ENCODE measurements at regions not wholly inside any gene's neighbourhood (a gene's known extent, or its start where the extent isn't known, plus 50 kb on each side); places are given as distances from the start of the nearest gene placed in this dataset.
"Not testable (repeated sequence)": the region's sequence is repeated elsewhere in the genome, so short reads cannot be mapped to it uniquely, and the experiment has no call there.

DNA sequence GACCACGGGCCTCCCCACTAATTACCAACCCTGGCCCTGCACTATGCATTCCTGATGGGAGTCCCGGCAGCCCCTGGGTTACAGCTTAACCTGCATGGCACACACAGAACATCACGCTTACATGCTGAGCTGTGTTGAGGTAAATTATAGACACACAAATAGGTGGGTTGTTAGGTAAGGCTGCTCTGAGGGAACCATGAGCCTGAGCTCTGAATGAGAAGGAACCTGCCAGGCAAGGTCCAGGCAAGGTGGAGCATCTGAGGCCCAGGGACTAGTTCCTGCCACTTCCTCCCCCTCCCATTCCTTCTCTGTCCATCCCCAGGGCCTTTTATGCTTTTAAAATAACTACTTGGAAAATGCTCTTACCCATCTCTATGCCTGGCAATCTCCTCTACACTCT, 82.7 kb upstream of the ESRRB start:
- POLR2A ChIA-PET, result no interaction called here

GRCh38 chr14:76293923-76294322, 82.0 kb upstream of the ESRRB start:
- CTCF ChIA-PET, result interaction anchor here (1.3 kb wide), 1 partner anchor 9 kb away, joined by 3 read pairs; no protein-coding TSS in a partner anchor
- H3K36me3 Mint-ChIP-seq (ENCODE audit: low read depth), result no peaks in the 10 kb centered on the region
- no peak for ATAC-seq
- H3K4me1 Mint-ChIP-seq (ENCODE audit: low read depth), result no peaks in the 10 kb centered on the region
- H3K27ac Mint-ChIP-seq, result no peak overlapping the region
- TF ChIP-seq, protein P1, sequence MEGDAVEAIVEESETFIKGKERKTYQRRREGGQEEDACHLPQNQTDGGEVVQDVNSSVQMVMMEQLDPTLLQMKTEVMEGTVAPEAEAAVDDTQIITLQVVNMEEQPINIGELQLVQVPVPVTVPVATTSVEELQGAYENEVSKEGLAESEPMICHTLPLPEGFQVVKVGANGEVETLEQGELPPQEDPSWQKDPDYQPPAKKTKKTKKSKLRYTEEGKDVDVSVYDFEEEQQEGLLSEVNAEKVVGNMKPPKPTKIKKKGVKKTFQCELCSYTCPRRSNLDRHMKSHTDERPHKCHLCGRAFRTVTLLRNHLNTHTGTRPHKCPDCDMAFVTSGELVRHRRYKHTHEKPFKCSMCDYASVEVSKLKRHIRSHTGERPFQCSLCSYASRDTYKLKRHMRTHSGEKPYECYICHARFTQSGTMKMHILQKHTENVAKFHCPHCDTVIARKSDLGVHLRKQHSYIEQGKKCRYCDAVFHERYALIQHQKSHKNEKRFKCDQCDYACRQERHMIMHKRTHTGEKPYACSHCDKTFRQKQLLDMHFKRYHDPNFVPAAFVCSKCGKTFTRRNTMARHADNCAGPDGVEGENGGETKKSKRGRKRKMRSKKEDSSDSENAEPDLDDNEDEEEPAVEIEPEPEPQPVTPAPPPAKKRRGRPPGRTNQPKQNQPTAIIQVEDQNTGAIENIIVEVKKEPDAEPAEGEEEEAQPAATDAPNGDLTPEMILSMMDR (IDR thresholded peaks at IDR 0.05), result no peak
- POLR2A ChIA-PET, result no interaction called here
- DNase-seq, result no peak
- no peaks in the 10 kb centered on the region for H3K9me3 Mint-ChIP-seq
- H3K27me3 Mint-ChIP-seq, result peaks cover 5% of the 10 kb centered on the region
- intact Hi-C loops (cut with micrococcal nuclease), result no loop called here
- H3K4me3 Mint-ChIP-seq, result no peak overlapping the region

More for the DNA sequence above, 82.7 kb upstream of the ESRRB start:
- no peaks in the 10 kb centered on the region for H3K36me3 Mint-ChIP-seq (ENCODE audit: low read depth)
- TF ChIP-seq, protein P1 (IDR thresholded peaks at IDR 0.05), result no peak
- H3K27ac Mint-ChIP-seq, result no peak overlapping the region
- peaks cover 5% of the 10 kb centered on the region for H3K27me3 Mint-ChIP-seq
- intact Hi-C loops (cut with micrococcal nuclease), result no loop called here
- CTCF ChIA-PET, result interaction anchor here (0.9 kb wide), 1 partner anchor 29 kb away, joined by 3 read pairs; no protein-coding TSS in a partner anchor
- no peak for DNase-seq
- ATAC-seq, result no peak
- H3K4me1 Mint-ChIP-seq (ENCODE audit: low read depth), result no peaks in the 10 kb centered on the region
- H3K4me3 Mint-ChIP-seq, result no peak overlapping the region
- no peaks in the 10 kb centered on the region for H3K9me3 Mint-ChIP-seq

- CTCF ChIA-PET, result interaction anchor here (1.3 kb wide), 1 partner anchor 10 kb away, joined by 3 read pairs; no protein-coding TSS in a partner anchor
- no peak overlapping the region for H3K27ac Mint-ChIP-seq
- intact Hi-C loops (cut with micrococcal nuclease), result no loop called here
Measured at GRCh38 chr14:76294876-76295275, 81.1 kb upstream of the ESRRB start.

DNA sequence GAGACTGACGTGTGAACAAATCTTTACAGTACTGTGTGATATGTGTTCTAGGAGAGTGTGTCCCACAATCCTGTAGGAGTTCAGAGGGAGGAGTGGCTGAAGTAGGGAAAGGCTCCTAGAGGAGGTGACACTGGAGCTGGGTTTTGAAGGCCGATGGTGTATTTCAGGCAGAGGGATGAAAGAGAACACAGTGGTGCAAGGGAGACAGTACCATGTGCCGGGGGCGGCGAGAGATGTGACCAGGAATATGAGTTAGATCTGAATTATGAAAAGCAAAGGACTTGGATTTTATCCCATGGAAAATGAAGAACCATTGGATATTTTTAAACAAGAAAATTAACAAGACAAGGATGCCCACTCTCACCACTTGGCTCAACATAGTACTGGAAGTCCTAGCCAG, 77.0 kb upstream of the ESRRB start:
- CTCF ChIA-PET, result no interaction called here

More at GRCh38 chr14:76294876-76295275, 81.1 kb upstream of the ESRRB start:
- no peak for ATAC-seq
- TF ChIP-seq, protein P1 (IDR thresholded peaks at IDR 0.05), result no peak
- Mint-ChIP-seq H3K4me1 (ENCODE audit: low read depth) (no peaks in the 10 kb centered on the region), H3K36me3 (ENCODE audit: low read depth) (no peaks in the 10 kb centered on the region), H3K9me3 (no peaks in the 10 kb centered on the region), H3K4me3 (no peak overlapping the region), H3K27me3 (peaks cover 5% of the 10 kb centered on the region)
- POLR2A ChIA-PET, result no interaction called here
- DNase-seq, result no peak

DNA sequence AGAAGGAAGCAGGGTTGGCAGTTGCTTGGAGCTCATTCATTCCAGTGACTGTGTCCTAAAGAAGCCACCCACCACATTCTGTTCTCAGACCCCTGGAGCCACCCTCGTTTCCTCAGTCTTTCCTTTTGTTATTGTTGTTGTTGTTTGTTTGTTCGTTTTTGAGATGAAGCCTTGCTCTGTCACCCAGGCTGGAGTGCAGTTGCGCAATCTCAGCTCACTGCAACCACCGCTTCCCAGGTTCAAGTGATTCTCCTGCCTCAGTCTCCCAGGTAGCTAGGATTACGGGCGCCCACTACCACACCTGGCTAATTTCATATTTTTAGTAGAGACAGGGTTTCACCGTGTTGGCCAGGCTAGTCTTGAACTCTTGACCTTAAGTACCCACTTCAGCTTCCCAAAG, 72.7 kb upstream of the ESRRB start:
- intact Hi-C loops (cut with micrococcal nuclease); CTCF ChIA-PET; DNase-seq; POLR2A ChIA-PET; H3K4me1 Mint-ChIP-seq (ENCODE audit: low read depth); H3K4me3 Mint-ChIP-seq; H3K27ac Mint-ChIP-seq; H3K9me3 Mint-ChIP-seq; ATAC-seq; H3K36me3 Mint-ChIP-seq (ENCODE audit: low read depth): not testable (repeated sequence)
- H3K27me3 Mint-ChIP-seq, result peaks cover 14% of the 10 kb centered on the region

More for the DNA sequence above, 77.0 kb upstream of the ESRRB start:
- no peak overlapping the region for H3K4me3 Mint-ChIP-seq
- no peaks in the 10 kb centered on the region for H3K4me1 Mint-ChIP-seq (ENCODE audit: low read depth)
- TF ChIP-seq, protein P1 (IDR thresholded peaks at IDR 0.05), result no peak
- H3K9me3 Mint-ChIP-seq, result no peaks in the 10 kb centered on the region
- peaks cover 3% of the 10 kb centered on the region for H3K27me3 Mint-ChIP-seq
- no peak for DNase-seq
- no peaks in the 10 kb centered on the region for H3K36me3 Mint-ChIP-seq (ENCODE audit: low read depth)
- POLR2A ChIA-PET, result no interaction called here
- no peak for ATAC-seq
- intact Hi-C loops (cut with micrococcal nuclease), result no loop called here
- H3K27ac Mint-ChIP-seq, result no peak overlapping the region

All from activated CD8-positive, alpha-beta T cell treated with anti-CD3 and anti-CD28 coated beads for 36 hours (primary cell).